MM.1S (cell line): ENCODE measurements at regions not wholly inside any gene's neighbourhood (a gene's known extent, or its start where the extent isn't known, plus 50 kb on each side); places are given as distances from the start of the nearest gene placed in this dataset.

Experiments used
- DNase-seq: peaks from one replicate; pipeline ENCODE4 v3.0.0-alpha.2; 2015
- H2AFZ ChIP-seq: fragments of 300-600 bp; sonication (generic); 2 replicates; pipeline ENCODE4 v1.6.0; 2016; ENCODE audit warnings: antibody characterized with exemption, low read length
- H3F3A ChIP-seq: fragments of 300-600 bp; sonication (generic); 2 replicates; pipeline ENCODE4 v1.6.1; 2016; ENCODE audit warnings: mild to moderate bottlenecking, antibody characterized with exemption, low read length, moderate library complexity, mixed read lengths; ENCODE audit not compliant: insufficient read depth
- H3K27ac ChIP-seq: fragments of 300-600 bp; sonication (generic); 2 replicates; pipeline ENCODE4 v1.5.1; 2016; ENCODE audit warnings: mild to moderate bottlenecking, low read length
- H3K27me3 ChIP-seq: fragments of 300-600 bp; sonication (generic); replicated peaks from 2 replicates; pipeline ENCODE4 v1.6.0; 2016; ENCODE audit warnings: low read length; ENCODE audit not compliant: insufficient read depth
- H3K36me3 ChIP-seq: fragments of 300-600 bp; sonication (generic); replicated peaks from 2 replicates; pipeline ENCODE4 v1.6.1; 2016; ENCODE audit warnings: mild to moderate bottlenecking, low read length, mixed read lengths; ENCODE audit not compliant: insufficient read depth
- H3K4me1 ChIP-seq: fragments of 300-600 bp; sonication (generic); 2 replicates; pipeline ENCODE4 v1.6.1; 2016; ENCODE audit warnings: low read length, mixed read lengths
- H3K4me2 ChIP-seq: fragments of 300-600 bp; sonication (generic); 2 replicates; pipeline ENCODE4 v1.6.0; 2016; ENCODE audit warnings: low read depth, low read length
- H3K4me3 ChIP-seq: fragments of 300-600 bp; sonication (generic); 2 replicates; pipeline ENCODE4 v1.5.1; 2016; ENCODE audit warnings: low read length, mixed read lengths
- H3K79me2 ChIP-seq: fragments of 300-600 bp; sonication (generic); 2 replicates; pipeline ENCODE4 v1.6.1; 2016; ENCODE audit warnings: mixed run types, low read length, mixed read lengths
- H3K9ac ChIP-seq: fragments of 300-600 bp; sonication (generic); 2 replicates; pipeline ENCODE4 v1.6.1; 2016; ENCODE audit warnings: low read length, mixed read lengths
- H3K9me2 ChIP-seq: fragments of 300-600 bp; sonication (generic); replicated peaks from 2 replicates; pipeline ENCODE4 v1.6.1; 2016; ENCODE audit warnings: mild to moderate bottlenecking, low read length, mixed read lengths; ENCODE audit not compliant: insufficient read depth
- H3K9me3 ChIP-seq: fragments of 300-600 bp; sonication (generic); replicated peaks from 2 replicates; pipeline ENCODE4 v1.6.1; 2016; ENCODE audit warnings: mild to moderate bottlenecking, low read length, mixed read lengths; ENCODE audit not compliant: insufficient read depth
- H4K20me1 ChIP-seq: fragments of 300-600 bp; sonication (generic); 2 replicates; pipeline ENCODE4 v1.6.1; 2016; ENCODE audit warnings: mild to moderate bottlenecking, low read length, moderate library complexity, mixed read lengths; ENCODE audit not compliant: insufficient read depth
- EZH2 ChIP-seq: fragments of 300-600 bp; sonication (generic); optimal IDR thresholded peaks from 2 replicates; pipeline ENCODE3; 2017; ENCODE audit warnings: low read depth, mild to moderate bottlenecking, antibody characterized with exemption, low read length, mixed read lengths
- EZH2phosphoT487 ChIP-seq: fragments of 300-600 bp; sonication (generic); IDR thresholded peaks from 2 replicates; pipeline ENCODE4 v1.6.1; 2018; ENCODE audit warnings: antibody characterized with exemption, low read length
- TF ChIP-seq, protein P1 (sequence below): fragments of 300-600 bp; sonication (generic); IDR thresholded peaks from 2 replicates; pipeline ENCODE4 v1.5.1; 2016; ENCODE audit warnings: antibody characterized with exemption, low read length, mixed read lengths

- Histone ChIP-seq H3K4me3 (no peak overlapping the region), H3K27ac (no peak overlapping the region), H3K9me3 (no peaks in the 10 kb centered on the region), H3K27me3 (no peaks in the 10 kb centered on the region), H3K9ac (no peak overlapping the region), H3K4me1 (no peaks in the 10 kb centered on the region), H3K9me2 (no peaks in the 10 kb centered on the region), H3K36me3 (no peaks in the 10 kb centered on the region), H3K4me2 (no peak overlapping the region), H4K20me1 (no peaks in the 10 kb centered on the region), H2AFZ (0 out of 2 replicates have a peak overlapping the region, but pooled peaks have one; percentile 5), H3K79me2 (no peaks in the 10 kb centered on the region), H3F3A (no peaks in the 10 kb centered on the region)
- TF ChIP-seq EZH2 (no peak), EZH2phosphoT487 (no peak)
- TF ChIP-seq, protein P1, sequence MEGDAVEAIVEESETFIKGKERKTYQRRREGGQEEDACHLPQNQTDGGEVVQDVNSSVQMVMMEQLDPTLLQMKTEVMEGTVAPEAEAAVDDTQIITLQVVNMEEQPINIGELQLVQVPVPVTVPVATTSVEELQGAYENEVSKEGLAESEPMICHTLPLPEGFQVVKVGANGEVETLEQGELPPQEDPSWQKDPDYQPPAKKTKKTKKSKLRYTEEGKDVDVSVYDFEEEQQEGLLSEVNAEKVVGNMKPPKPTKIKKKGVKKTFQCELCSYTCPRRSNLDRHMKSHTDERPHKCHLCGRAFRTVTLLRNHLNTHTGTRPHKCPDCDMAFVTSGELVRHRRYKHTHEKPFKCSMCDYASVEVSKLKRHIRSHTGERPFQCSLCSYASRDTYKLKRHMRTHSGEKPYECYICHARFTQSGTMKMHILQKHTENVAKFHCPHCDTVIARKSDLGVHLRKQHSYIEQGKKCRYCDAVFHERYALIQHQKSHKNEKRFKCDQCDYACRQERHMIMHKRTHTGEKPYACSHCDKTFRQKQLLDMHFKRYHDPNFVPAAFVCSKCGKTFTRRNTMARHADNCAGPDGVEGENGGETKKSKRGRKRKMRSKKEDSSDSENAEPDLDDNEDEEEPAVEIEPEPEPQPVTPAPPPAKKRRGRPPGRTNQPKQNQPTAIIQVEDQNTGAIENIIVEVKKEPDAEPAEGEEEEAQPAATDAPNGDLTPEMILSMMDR: no peak
- peak; percentile 56 for DNase-seq
Measured at GRCh38 chr4:156038772-156039171, 85.1 kb upstream of the CTSO start.

DNA sequence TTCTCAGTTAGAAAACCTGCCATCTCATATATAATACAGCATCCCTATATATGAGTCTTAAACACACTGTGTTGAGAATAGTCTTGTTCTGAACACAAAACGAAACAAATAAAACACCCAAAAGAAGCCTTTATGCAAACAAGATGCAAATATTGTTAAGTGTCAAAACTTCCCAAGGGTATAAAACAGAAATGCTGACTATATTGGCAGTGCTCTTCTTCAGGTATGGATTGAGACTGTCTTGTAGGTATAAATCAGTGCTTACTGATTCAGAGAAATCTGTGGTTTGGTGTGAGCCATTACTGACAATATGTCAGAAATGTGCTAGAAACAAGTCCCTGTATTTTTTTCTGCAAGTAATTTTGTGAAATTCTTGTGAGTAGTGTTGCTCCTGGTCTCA, 82.8 kb upstream of the CTSO start:
- H3K4me2 ChIP-seq: no peak overlapping the region
- no peaks in the 10 kb centered on the region for H4K20me1 ChIP-seq
- no peaks in the 10 kb centered on the region for H3K36me3 ChIP-seq
- H3K4me3 ChIP-seq: no peak overlapping the region
- H3K9ac ChIP-seq: no peak overlapping the region
- TF ChIP-seq EZH2 (no peak), EZH2phosphoT487 (no peak)
- TF ChIP-seq, protein P1: no peak
- H3F3A ChIP-seq: no peaks in the 10 kb centered on the region
- no peaks in the 10 kb centered on the region for H3K4me1 ChIP-seq
- no peaks in the 10 kb centered on the region for H3K79me2 ChIP-seq
- no peak overlapping the region for H2AFZ ChIP-seq
- H3K9me3 ChIP-seq: no peaks in the 10 kb centered on the region
- H3K9me2 ChIP-seq: no peaks in the 10 kb centered on the region
- no peaks in the 10 kb centered on the region for H3K27me3 ChIP-seq
- H3K27ac ChIP-seq: no peak overlapping the region
- no peak for DNase-seq

- no peaks in the 10 kb centered on the region for H3K36me3 ChIP-seq
- no peaks in the 10 kb centered on the region for H3K27me3 ChIP-seq
- TF ChIP-seq EZH2phosphoT487: no peak
- TF ChIP-seq, protein P1: no peak
- no peak for TF ChIP-seq EZH2
- H3K79me2 ChIP-seq: no peaks in the 10 kb centered on the region
- no peak overlapping the region for H3K27ac ChIP-seq
- H3K9me3 ChIP-seq: no peaks in the 10 kb centered on the region
- H2AFZ ChIP-seq: no peak overlapping the region
- H3K4me1 ChIP-seq: no peaks in the 10 kb centered on the region
- H3K9ac ChIP-seq: no peak overlapping the region
- H3F3A ChIP-seq: no peaks in the 10 kb centered on the region
- no peak overlapping the region for H3K4me3 ChIP-seq
- no peaks in the 10 kb centered on the region for H4K20me1 ChIP-seq
- DNase-seq: no peak
- no peak overlapping the region for H3K4me2 ChIP-seq
- H3K9me2 ChIP-seq: no peaks in the 10 kb centered on the region
Measured at GRCh38 chr4:156029691-156030090, 76.0 kb upstream of the CTSO start.
